Activated T-helper 17 cell treated with anti-CD3 and anti-CD28 coated beads, Interleukin-2, amount 50 U/mL, for 72 hours (primary cell): ENCODE measurements at regions not wholly inside any gene's neighbourhood (a gene's known extent, or its start where the extent isn't known, plus 50 kb on each side); places are given as distances from the start of the nearest gene placed in this dataset.

Experiments
- ATAC-seq: fragments of 150-1000 bp; cut with Tn5 transposase; replicated peaks from 2 replicates; pipeline ENCODE4 v1.10.0; 2021; ENCODE audit warnings: mild to moderate bottlenecking, moderate library complexity
- H3K27ac Mint-ChIP-seq: one replicate; pipeline ENCODE4 v1.8.0; 2022; ENCODE audit warnings: mixed read lengths
- H3K27me3 Mint-ChIP-seq: one replicate; pipeline ENCODE4 v1.8.0; 2022; ENCODE audit warnings: mixed read lengths
- H3K36me3 Mint-ChIP-seq: one replicate; pipeline ENCODE4 v1.8.0; 2022; ENCODE audit warnings: low read depth, mild to moderate bottlenecking, mixed read lengths
- H3K4me1 Mint-ChIP-seq: one replicate; pipeline ENCODE4 v1.8.0; 2022; ENCODE audit warnings: mixed read lengths
- H3K4me3 Mint-ChIP-seq: one replicate; pipeline ENCODE4 v1.8.0; 2022; ENCODE audit warnings: mild to moderate bottlenecking, mixed read lengths
- H3K9me3 Mint-ChIP-seq: one replicate; pipeline ENCODE4 v1.8.0; 2022; ENCODE audit warnings: mixed read lengths

- H3K9me3 Mint-ChIP-seq, result no peaks in the 10 kb centered on the region
Observed at GRCh38 chr18:54509793-54510192, 81.3 kb upstream of the DYNAP start.

GRCh38 chr18:54515149-54515548 lies 75.9 kb upstream of the DYNAP start:
- Mint-ChIP-seq H3K36me3 (no peaks in the 10 kb centered on the region), H3K27ac (no peak overlapping the region), H3K4me1 (no peaks in the 10 kb centered on the region), H3K4me3 (no peak overlapping the region), H3K9me3 (no peaks in the 10 kb centered on the region), H3K27me3 (peaks cover 7% of the 10 kb centered on the region)
- no peak for ATAC-seq

More at GRCh38 chr18:54509793-54510192, 81.3 kb upstream of the DYNAP start:
- H3K4me1 Mint-ChIP-seq, result no peaks in the 10 kb centered on the region
- no peak overlapping the region for H3K27ac Mint-ChIP-seq
- no peak for ATAC-seq
- H3K27me3 Mint-ChIP-seq, result peaks cover 13% of the 10 kb centered on the region
- no peaks in the 10 kb centered on the region for H3K36me3 Mint-ChIP-seq
- no peak overlapping the region for H3K4me3 Mint-ChIP-seq

DNA sequence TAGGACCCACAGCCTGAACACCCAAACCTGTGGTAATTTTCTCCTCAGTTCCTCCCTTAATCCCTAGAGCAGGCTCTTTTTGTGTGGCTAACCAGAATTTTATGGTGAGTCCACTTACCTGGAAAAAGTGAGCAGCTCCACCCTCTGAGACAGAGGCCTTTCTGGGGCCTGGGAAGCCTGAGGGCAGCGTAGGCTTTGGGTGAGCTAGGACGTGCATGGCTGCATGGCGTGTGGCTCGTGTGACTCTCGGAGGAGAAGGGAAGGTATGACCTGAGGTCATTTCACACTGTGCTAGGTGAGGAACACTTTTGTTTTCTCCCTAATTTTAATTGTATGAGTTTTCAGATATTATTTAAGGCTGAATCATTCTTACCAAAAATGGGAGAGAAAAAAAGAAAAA lies 73.5 kb upstream of the DYNAP start:
- no peak for ATAC-seq
- H3K27ac Mint-ChIP-seq, result no peak overlapping the region
- H3K36me3 Mint-ChIP-seq, result no peaks in the 10 kb centered on the region
- H3K27me3 Mint-ChIP-seq, result peaks cover 2% of the 10 kb centered on the region
- H3K9me3 Mint-ChIP-seq, result no peaks in the 10 kb centered on the region
- no peak overlapping the region for H3K4me3 Mint-ChIP-seq
- no peaks in the 10 kb centered on the region for H3K4me1 Mint-ChIP-seq

- Mint-ChIP-seq H3K36me3 (no peaks in the 10 kb centered on the region), H3K4me3 (no peak overlapping the region), H3K4me1 (no peaks in the 10 kb centered on the region), H3K27me3 (peaks cover 4% of the 10 kb centered on the region), H3K27ac (no peak overlapping the region), H3K9me3 (no peaks in the 10 kb centered on the region)
- no peak for ATAC-seq
Observed at GRCh38 chr18:54521846-54522245, 69.2 kb upstream of the DYNAP start.

DNA sequence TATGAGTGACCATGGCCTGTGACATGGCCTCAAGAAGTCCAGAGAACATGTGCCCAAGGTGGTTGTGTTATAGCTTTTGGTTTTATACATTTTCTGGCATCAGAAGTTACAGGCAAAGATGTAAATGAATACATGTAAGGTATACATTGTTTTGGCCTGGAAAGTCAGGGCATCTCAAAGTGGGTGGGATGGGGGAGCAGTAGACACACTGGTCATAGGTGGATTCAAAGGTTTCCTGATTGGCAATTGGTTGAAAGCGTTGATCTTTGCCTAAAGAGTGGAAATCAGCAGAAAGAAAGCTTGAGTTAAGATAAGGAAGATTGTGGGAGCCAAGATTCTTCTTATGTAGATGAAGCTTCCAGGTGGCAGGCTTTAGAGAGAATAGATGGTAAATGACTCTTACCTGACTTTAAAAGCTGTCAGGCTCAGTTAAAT lies 62.1 kb upstream of the DYNAP start:
- Mint-ChIP-seq H3K27ac (no peak overlapping the region), H3K4me1 (no peaks in the 10 kb centered on the region), H3K27me3 (peaks cover 23% of the 10 kb centered on the region), H3K36me3 (no peaks in the 10 kb centered on the region), H3K4me3 (no peak overlapping the region), H3K9me3 (no peaks in the 10 kb centered on the region)
- ATAC-seq, result no peak

GRCh38 chr18:54529444-54529843 lies 61.6 kb upstream of the DYNAP start:
- H3K27ac Mint-ChIP-seq, result no peak overlapping the region
- H3K27me3 Mint-ChIP-seq, result peaks cover 23% of the 10 kb centered on the region
- H3K4me1 Mint-ChIP-seq, result no peaks in the 10 kb centered on the region
- H3K9me3 Mint-ChIP-seq, result no peaks in the 10 kb centered on the region
- H3K4me3 Mint-ChIP-seq, result no peak overlapping the region
- no peak for ATAC-seq
- H3K36me3 Mint-ChIP-seq, result no peaks in the 10 kb centered on the region

DNA sequence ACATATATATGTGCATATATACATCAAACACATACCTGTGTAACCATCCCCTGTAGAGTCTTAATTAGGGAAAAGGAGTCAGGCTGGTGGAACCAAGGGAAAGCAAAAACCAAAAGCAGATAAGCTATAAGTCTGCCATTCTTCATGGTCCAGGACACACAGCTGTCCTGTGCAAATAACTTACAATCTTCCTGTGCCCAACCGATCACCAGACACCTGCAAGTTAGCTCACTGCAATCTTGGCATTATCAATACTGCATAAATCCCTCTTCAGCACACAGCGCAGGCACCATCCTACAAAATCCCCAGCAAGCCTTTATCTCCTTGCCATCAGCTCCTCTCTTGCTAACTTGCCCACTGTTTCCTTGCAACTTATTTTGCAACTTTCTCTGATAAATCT lies 60.8 kb upstream of the DYNAP start:
- H3K27me3 Mint-ChIP-seq, result peaks cover 19% of the 10 kb centered on the region
- H3K36me3 Mint-ChIP-seq, result no peaks in the 10 kb centered on the region
- no peaks in the 10 kb centered on the region for H3K9me3 Mint-ChIP-seq
- no peak for ATAC-seq
- no peaks in the 10 kb centered on the region for H3K4me1 Mint-ChIP-seq
- H3K4me3 Mint-ChIP-seq, result no peak overlapping the region
- no peak overlapping the region for H3K27ac Mint-ChIP-seq

DNA sequence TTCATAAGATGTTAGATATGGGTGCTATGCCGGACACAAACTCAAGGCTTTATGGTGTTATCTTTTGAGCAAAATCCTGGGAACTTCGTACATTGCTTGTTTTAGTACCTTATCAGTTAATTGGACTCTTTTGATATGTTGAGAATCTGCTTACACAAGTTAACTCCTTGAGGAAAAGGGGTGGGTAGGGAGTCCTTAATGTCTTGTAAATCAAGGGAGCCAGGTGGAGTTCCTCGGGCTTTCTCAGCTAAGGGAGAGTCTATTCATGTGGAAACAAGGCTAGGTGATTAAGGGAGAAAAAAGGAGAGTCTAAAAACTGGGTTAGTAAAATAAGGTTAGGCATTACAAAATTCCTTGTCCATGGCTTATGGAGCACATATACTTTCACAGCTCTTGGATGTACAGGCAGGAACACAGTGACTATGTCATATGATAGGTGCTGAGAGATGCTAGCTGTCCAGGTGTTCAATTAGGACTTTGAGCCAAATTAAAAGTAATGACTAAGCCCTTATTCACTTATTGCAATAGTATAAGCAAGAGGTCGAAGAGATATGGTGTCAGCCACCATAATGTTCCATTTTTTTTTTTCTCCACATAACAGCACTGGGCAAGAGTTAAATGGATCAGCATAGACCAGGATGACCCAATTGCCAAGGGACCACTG lies 59.5 kb upstream of the DYNAP start:
- peaks cover 19% of the 10 kb centered on the region for H3K27me3 Mint-ChIP-seq
- H3K4me3 Mint-ChIP-seq, result no peak overlapping the region
- no peak overlapping the region for H3K27ac Mint-ChIP-seq
- H3K9me3 Mint-ChIP-seq, result no peaks in the 10 kb centered on the region
- no peaks in the 10 kb centered on the region for H3K4me1 Mint-ChIP-seq
- no peak for ATAC-seq
- H3K36me3 Mint-ChIP-seq, result no peaks in the 10 kb centered on the region

DNA sequence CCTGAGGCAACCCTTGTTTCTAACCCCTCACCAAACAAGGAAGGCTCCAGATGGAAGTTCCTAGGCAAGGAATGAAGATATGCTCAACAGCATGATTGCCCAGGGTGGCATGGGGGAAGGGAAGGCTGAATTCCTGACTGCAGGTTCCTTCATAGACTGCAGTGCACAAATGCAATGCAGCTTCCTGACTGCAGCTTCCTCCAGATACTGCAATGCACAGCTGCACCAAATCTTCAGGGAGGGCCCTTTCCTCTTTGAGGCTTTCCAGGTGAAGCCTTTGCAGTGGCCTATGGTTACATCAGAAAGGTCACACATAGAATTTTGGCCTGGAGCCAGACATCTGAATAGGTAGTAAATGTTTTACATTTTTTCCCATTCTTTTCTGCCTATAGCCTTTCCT lies 58.8 kb upstream of the DYNAP start:
- peaks cover 19% of the 10 kb centered on the region for H3K27me3 Mint-ChIP-seq
- H3K36me3 Mint-ChIP-seq, result no peaks in the 10 kb centered on the region
- no peak for ATAC-seq
- H3K4me1 Mint-ChIP-seq, result no peaks in the 10 kb centered on the region
- H3K9me3 Mint-ChIP-seq, result no peaks in the 10 kb centered on the region
- H3K27ac Mint-ChIP-seq, result no peak overlapping the region
- H3K4me3 Mint-ChIP-seq, result no peak overlapping the region

DNA sequence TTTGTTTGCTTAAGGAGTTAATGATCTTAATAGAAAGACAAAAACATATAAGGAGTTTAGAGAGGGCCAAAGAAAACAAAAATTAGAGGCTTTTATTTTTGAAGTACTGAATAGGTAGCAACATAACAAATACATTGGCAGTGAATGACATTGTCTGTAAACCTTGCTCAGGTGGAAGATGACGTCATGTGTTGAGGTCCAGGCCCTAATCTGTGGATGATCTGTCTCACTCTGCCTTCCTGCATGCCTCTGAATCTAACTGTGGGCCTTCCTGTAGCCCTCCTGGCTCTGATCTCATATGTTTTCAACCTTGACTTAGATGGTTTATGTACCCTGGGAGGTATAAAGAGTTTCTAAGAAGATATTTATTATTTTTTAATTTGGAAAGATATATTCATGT lies 58.1 kb upstream of the DYNAP start:
- ATAC-seq, result no peak
- H3K9me3 Mint-ChIP-seq, result no peaks in the 10 kb centered on the region
- peaks cover 19% of the 10 kb centered on the region for H3K27me3 Mint-ChIP-seq
- no peaks in the 10 kb centered on the region for H3K36me3 Mint-ChIP-seq
- H3K4me3 Mint-ChIP-seq, result no peak overlapping the region
- H3K27ac Mint-ChIP-seq, result no peak overlapping the region
- no peaks in the 10 kb centered on the region for H3K4me1 Mint-ChIP-seq
